Neuronal stem cell (in vitro differentiated cells): ENCODE measurements at regions not wholly inside any gene's neighbourhood (a gene's known extent, or its start where the extent isn't known, plus 50 kb on each side); places are given as distances from the start of the nearest gene placed in this dataset.
A peak's percentile ranks its signal among the peaks of the same experiment; 100 is the strongest.
"Not testable (repeated sequence)": the region's sequence is repeated elsewhere in the genome, so short reads cannot be mapped to it uniquely, and the experiment has no call there.

Experiments
- DNase-seq: peaks from one replicate; pipeline ENCODE4 v3.0.0-alpha.2; 2013; ENCODE audit warnings: low spot score
- H2AFZ ChIP-seq: one replicate; pipeline ENCODE4 v1.6.1; 2013; ENCODE audit warnings: mild to moderate bottlenecking, low read length, inconsistent platforms
- H2AK5ac ChIP-seq: 2 replicates; pipeline ENCODE4 v1.6.1; 2013; ENCODE audit warnings: low read depth, mild to moderate bottlenecking, inconsistent platforms, low read length, moderate library complexity, mixed read lengths
- H2BK120ac ChIP-seq: 2 replicates; pipeline ENCODE4 v1.6.1; 2013; ENCODE audit warnings: low read depth, mild to moderate bottlenecking, inconsistent platforms, low read length, moderate library complexity, mixed read lengths
- H2BK12ac ChIP-seq: one replicate; pipeline ENCODE4 v1.6.1; 2013; ENCODE audit warnings: low read length, inconsistent platforms
- H2BK15ac ChIP-seq: 2 replicates; pipeline ENCODE4 v1.6.1; 2013; ENCODE audit warnings: mild to moderate bottlenecking, low read length, inconsistent platforms, mixed read lengths
- H2BK5ac ChIP-seq: one replicate; pipeline ENCODE4 v1.6.1; 2013; ENCODE audit warnings: inconsistent platforms, mild to moderate bottlenecking, low read length, moderate library complexity
- H3K14ac ChIP-seq: one replicate; pipeline ENCODE4 v1.6.1; 2013; ENCODE audit warnings: low read length, inconsistent platforms
- H3K18ac ChIP-seq: 2 replicates; pipeline ENCODE4 v1.6.1; 2013; ENCODE audit warnings: low read length, inconsistent platforms
- H3K23ac ChIP-seq: 2 replicates; pipeline ENCODE4 v1.6.1; 2013; ENCODE audit warnings: low read depth, mild to moderate bottlenecking, mixed read lengths, low read length, inconsistent platforms; ENCODE audit not compliant: poor library complexity
- H3K27ac ChIP-seq: replicated peaks from 3 replicates; pipeline ENCODE4 v1.5.1; 2013; ENCODE audit warnings: low read length, inconsistent platforms
- H3K27me3 ChIP-seq, 3 experiments: 2 replicates each; pipeline ENCODE4 v1.6.1; 2013; ENCODE audit warnings: low read length in 3 of 3, mild to moderate bottlenecking in 2 of 3, inconsistent platforms in 1 of 3, low read depth in 1 of 3, mixed read lengths in 1 of 3, moderate library complexity in 1 of 3; ENCODE audit not compliant: control insufficient read depth in 3 of 3, insufficient read depth in 3 of 3
- H3K36me3 ChIP-seq, 2 donors: replicated peaks in 1 of 2; 2 replicates each; pipeline ENCODE4 v1.6.1; 2013; ENCODE audit warnings: low read length in 2 of 2; ENCODE audit not compliant: control insufficient read depth in 2 of 2, insufficient read depth in 2 of 2
- H3K4ac ChIP-seq: 2 replicates; pipeline ENCODE4 v1.6.1; 2013; ENCODE audit warnings: inconsistent platforms, mild to moderate bottlenecking, low read length, moderate library complexity
- H3K4me1 ChIP-seq, 2 donors: 1 replicate in 1 of 2; 2 replicates in 1 of 2; pipeline ENCODE4 v1.6.1; 2013; ENCODE audit warnings: low read length in 2 of 2, low read depth in 1 of 2; ENCODE audit not compliant: control insufficient read depth in 2 of 2, insufficient read depth in 1 of 2
- H3K4me2 ChIP-seq: one replicate; pipeline ENCODE4 v1.6.1; 2013; ENCODE audit warnings: mild to moderate bottlenecking, low read length, inconsistent platforms; ENCODE audit not compliant: insufficient read depth, poor library complexity, severe bottlenecking
- H3K4me3 ChIP-seq, 2 donors: 2 replicates each; pipeline ENCODE4 v1.5.1; 2013; ENCODE audit warnings: low read length in 2 of 2, mild to moderate bottlenecking in 2 of 2, inconsistent platforms in 1 of 2, moderate library complexity in 1 of 2
- H3K79me1 ChIP-seq: one replicate; pipeline ENCODE4 v1.6.1; 2013; ENCODE audit warnings: low read depth, mild to moderate bottlenecking, inconsistent platforms, low read length, moderate library complexity
- H3K9ac ChIP-seq: one replicate; pipeline ENCODE4 v1.6.1; 2013; ENCODE audit warnings: mild to moderate bottlenecking, low read depth, low read length, inconsistent platforms; ENCODE audit not compliant: poor library complexity
- H3K9me3 ChIP-seq, 2 donors: replicated peaks in 1 of 2; 2 replicates each; pipeline versions ENCODE3 to v1.6.1; 2013; ENCODE audit warnings: low read length in 2 of 2, mild to moderate bottlenecking in 2 of 2, inconsistent platforms in 1 of 2, low read depth in 1 of 2, mixed read lengths in 1 of 2, moderate library complexity in 1 of 2; ENCODE audit not compliant: control insufficient read depth in 2 of 2, insufficient read depth in 1 of 2
- H4K8ac ChIP-seq: one replicate; pipeline ENCODE4 v1.6.1; 2013; ENCODE audit warnings: low read depth, mild to moderate bottlenecking, inconsistent platforms, low read length, moderate library complexity
- H4K91ac ChIP-seq: one replicate; pipeline ENCODE4 v1.6.1; 2013; ENCODE audit warnings: low read length, low read depth, mild to moderate bottlenecking, inconsistent platforms; ENCODE audit not compliant: poor library complexity
- WGBS, 2 donors: extraction: QIAGEN DNeasy Blood & Tissue Kit; methylation state at CpG; one replicate each; pipeline ENCODE4 v1.1.7; 2013; ENCODE audit warnings: missing lambda C conversion rate in 2 of 2, mixed read lengths in 1 of 2; ENCODE audit not compliant: insufficient read length in 2 of 2, insufficient replicate concordance in 1 of 2; ENCODE audit errors: extremely low coverage in 2 of 2; 5-methylcytosine and 5-hydroxymethylcytosine counted together

DNA sequence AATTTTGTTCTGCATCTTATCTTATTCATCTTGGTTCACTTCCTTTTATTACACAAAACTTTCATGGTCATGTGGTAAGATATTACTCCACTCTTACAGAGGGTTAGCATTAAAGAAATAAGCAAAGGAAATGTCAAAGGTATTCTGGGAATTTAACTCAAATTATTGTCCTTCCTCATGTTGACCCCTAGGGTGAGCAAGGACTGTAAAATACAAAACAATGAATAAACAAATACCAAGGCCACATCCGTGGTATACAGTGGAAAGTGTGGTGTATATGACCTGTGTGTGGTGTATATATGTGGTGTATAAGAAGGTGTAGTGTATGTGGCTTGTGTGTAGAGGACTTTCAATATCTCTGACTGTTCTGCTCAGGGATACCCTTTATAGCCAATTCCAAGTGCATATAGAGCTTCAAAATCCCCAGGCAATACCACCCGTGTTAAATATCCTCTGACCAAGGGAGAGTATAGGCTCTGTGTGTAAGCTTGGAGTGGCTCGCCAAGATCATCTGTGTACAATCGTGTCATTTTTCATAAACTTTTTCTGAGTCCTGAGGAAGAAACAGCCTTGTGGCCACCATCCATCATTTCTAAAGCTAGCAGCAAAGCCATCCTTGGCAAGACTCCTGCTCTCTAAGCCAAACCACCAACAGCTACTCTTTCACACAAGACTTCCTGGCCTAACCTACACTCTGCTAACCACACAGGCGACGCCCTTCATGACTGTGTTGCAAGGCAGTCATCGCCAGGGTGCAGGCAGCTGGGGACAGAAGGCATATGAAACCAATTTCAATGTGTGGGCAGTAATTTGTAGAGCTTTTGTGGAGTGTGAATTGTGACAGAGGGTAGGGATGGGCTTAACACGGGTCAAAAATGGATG is 548.0 kb downstream of the ETS1 start:
- Histone ChIP-seq H4K8ac (no peak overlapping the region), H2BK12ac (no peak overlapping the region), H2BK15ac (no peak overlapping the region), H3K4me2 (no peak overlapping the region), H3K23ac (peak overlapping the region; percentile 16), H3K4me3 (no peak overlapping the region), H2BK120ac (no peak overlapping the region), H3K27me3 (no peaks in the 10 kb centered on the region), H2BK5ac (no peak overlapping the region), H3K27ac (no peak overlapping the region), H3K18ac (no peak overlapping the region), H3K9me3 (peaks cover 0 to 5% of the 10 kb centered on the region in 2 donors), H3K79me1 (no peaks in the 10 kb centered on the region), H3K9ac (peak overlapping the region; percentile 0), H3K4me1 (peaks cover 2 to 9% of the 10 kb centered on the region in 2 donors), H3K4ac (no peak overlapping the region), H2AFZ (no peak overlapping the region), H3K36me3 (no peaks in the 10 kb centered on the region), H3K14ac (no peak overlapping the region), H4K91ac (peak overlapping the region; percentile 22), H2AK5ac (no peak overlapping the region)
- no CpG with 5 or more reads among the region's 8 CpGs for WGBS, 2 donors
- no peak for DNase-seq

DNA sequence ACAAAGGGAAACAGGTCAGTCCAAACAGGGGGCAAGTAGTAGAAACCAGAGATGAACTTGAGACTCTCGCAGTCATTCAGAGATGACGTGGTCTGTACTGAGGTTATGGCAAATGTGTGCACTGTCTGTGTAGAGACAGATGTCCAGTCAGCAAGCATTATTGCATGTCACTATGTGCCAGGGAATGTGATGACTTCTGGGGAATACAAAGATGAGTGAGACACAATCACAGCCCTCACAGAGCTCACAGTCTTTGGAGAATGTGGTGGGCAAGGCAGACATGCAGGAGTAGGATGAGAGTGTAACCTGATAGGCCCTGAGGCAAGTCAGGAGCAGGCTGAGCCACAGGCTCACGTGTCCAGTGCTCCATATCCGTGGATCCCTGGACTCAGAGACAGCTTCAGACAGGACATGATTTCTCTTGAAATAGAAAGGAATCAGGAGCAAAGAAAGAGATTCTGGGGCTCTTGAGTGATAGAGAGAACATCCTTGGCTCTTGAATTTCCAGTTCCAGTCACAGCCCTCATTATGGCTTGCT is 550.7 kb downstream of the ETS1 start:
- Histone ChIP-seq H3K36me3 (no peaks in the 10 kb centered on the region), H3K23ac (no peak overlapping the region), H2BK5ac (no peak overlapping the region), H2BK120ac (no peak overlapping the region), H3K4me3 (no peak overlapping the region), H3K4me2 (no peak overlapping the region), H4K8ac (no peak overlapping the region), H3K27ac (no peak overlapping the region), H3K18ac (no peak overlapping the region), H3K9me3 (no peaks in the 10 kb centered on the region), H3K79me1 (no peaks in the 10 kb centered on the region), H3K9ac (no peak overlapping the region), H4K91ac (no peak overlapping the region), H3K14ac (no peak overlapping the region), H3K4ac (no peak overlapping the region), H2BK15ac (no peak overlapping the region), H2AK5ac (no peak overlapping the region), H2AFZ (peak overlapping the region; percentile 1), H2BK12ac (no peak overlapping the region), H3K4me1 (no peaks in the 10 kb centered on the region), H3K27me3 (no peaks in the 10 kb centered on the region)
- DNase-seq, result no peak
- WGBS, 2 donors, result no CpG with 5 or more reads among the region's 4 CpGs

GRCh38 chr11:128036006-128036405 is 551.4 kb downstream of the ETS1 start:
- H3K79me1 ChIP-seq, result no peaks in the 10 kb centered on the region
- H4K8ac ChIP-seq, result no peak overlapping the region
- H3K18ac ChIP-seq, result no peak overlapping the region
- H3K4me1 ChIP-seq, result no peaks in the 10 kb centered on the region
- H2BK12ac ChIP-seq, result no peak overlapping the region
- no peak overlapping the region for H3K23ac ChIP-seq
- H3K27me3 ChIP-seq, result no peaks in the 10 kb centered on the region
- H3K36me3 ChIP-seq, result no peaks in the 10 kb centered on the region
- no CpG with 5 or more reads among the region's 5 CpGs for WGBS, 2 donors
- no peak overlapping the region for H3K9ac ChIP-seq
- no peak overlapping the region for H2BK5ac ChIP-seq
- H2AK5ac ChIP-seq, result no peak overlapping the region
- H2BK15ac ChIP-seq, result no peak overlapping the region
- no peak overlapping the region for H3K4ac ChIP-seq
- H3K14ac ChIP-seq, result no peak overlapping the region
- no peak for DNase-seq
- peak overlapping the region; percentile 1 for H2AFZ ChIP-seq
- H3K4me3 ChIP-seq, result no peak overlapping the region
- no peak overlapping the region for H3K27ac ChIP-seq
- H2BK120ac ChIP-seq, result no peak overlapping the region
- H3K4me2 ChIP-seq, result no peak overlapping the region
- H3K9me3 ChIP-seq, result no peaks in the 10 kb centered on the region
- H4K91ac ChIP-seq, result no peak overlapping the region

GRCh38 chr11:128031538-128032134 is 555.7 kb downstream of the ETS1 start:
- H3K27ac ChIP-seq, H2AK5ac ChIP-seq, H3K79me1 ChIP-seq, H3K9me3 ChIP-seq, H2BK120ac ChIP-seq, H2BK5ac ChIP-seq, H3K4me2 ChIP-seq, H3K27me3 ChIP-seq, H3K36me3 ChIP-seq, H4K91ac ChIP-seq, H2BK15ac ChIP-seq, H2BK12ac ChIP-seq, H3K18ac ChIP-seq, H3K23ac ChIP-seq, H3K4me1 ChIP-seq, H3K4ac ChIP-seq, H3K9ac ChIP-seq, H4K8ac ChIP-seq, H3K14ac ChIP-seq, H2AFZ ChIP-seq, H3K4me3 ChIP-seq: not testable (repeated sequence)
- peak; percentile 54 for DNase-seq
- WGBS, 2 donors, result no CpG with 5 or more reads among the region's 14 CpGs
